ENCODE measurements at regions not wholly inside any gene's neighbourhood (a gene's known extent, or its start where the extent isn't known, plus 50 kb on each side); places are given as distances from the start of the nearest gene placed in this dataset.

DNA sequence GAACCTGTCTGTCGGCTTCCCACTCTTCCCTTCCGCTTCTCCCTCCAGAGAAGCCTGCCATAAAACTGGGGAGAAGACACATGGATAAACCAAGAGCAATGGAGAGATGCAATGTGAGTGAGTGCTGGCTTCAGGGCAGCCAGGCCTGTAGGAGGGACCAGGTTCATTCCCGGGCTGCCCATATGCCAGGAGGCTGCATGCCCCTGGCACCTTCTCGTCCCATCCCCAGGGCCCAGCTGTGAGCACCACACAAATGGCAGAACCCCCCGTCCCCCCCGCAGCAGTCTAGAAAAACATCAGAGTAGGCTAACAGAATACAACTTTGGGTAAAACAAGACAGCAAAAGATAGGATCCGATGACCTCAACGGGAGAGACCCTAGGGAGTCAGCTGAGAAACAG lies 341.3 kb upstream of the SHH start:
- no peak for DNase-seq (ENCODE audit: low spot score)

DNA sequence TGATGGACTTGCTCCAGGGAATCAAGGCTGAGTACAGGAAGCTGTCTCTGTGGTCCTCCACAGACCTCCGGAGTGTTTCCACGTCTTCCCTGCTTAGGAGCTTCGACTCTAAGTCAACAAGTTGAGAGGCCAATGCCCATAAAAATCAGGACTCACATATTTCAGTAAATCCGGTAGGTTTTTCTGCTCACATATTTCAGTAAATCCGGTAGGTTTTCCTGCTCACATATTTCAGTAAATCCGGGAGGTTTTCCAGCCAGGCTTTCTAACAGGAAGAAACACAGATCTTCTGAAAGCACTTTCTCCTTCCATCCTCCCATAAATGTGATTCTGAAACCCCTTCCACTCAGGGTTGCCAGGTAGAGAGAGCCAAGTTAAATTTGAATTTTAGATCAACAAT lies 340.1 kb upstream of the SHH start:
- no peak for DNase-seq (ENCODE audit: low spot score)

DNA sequence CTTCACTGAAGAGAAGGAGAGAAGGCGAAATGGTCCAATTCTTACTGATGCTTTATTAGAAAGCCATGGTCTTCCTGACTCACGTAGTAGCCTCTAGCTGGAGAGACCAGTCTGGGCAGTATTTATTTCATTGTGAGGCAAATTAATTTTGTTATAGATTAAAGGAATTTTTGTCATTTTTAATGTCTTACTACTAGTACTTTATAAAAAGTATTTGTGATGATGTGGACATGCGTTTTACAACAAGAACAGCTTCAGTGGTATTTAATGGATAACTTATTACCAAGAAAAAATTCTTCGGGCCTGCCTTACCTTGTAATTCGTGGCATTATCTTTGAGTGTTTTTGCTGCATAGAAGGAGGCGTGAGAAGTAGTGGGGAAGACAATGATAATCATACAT lies 339.4 kb upstream of the SHH start:
- no peak for DNase-seq (ENCODE audit: low spot score)

DNA sequence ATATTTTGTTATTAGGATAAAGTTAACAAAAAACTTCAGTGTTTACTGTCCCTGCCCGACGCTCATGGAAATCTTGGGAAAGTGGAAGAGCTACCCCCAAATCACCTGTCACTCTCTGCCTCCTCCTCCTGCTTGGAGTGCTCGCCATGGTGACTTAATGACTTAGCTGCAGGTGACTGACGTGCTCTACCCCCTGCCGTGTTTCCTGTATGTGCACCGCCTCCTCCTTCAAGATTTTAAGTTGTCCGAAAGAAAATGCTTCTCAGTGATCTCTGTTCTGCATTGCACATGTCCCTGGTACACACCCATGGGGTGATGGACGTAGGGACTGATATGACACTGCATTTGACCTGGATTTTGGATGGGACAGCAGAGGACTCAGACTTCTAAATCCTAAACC lies 338.8 kb upstream of the SHH start:
- DNase-seq (ENCODE audit: low spot score): no peak

DNA sequence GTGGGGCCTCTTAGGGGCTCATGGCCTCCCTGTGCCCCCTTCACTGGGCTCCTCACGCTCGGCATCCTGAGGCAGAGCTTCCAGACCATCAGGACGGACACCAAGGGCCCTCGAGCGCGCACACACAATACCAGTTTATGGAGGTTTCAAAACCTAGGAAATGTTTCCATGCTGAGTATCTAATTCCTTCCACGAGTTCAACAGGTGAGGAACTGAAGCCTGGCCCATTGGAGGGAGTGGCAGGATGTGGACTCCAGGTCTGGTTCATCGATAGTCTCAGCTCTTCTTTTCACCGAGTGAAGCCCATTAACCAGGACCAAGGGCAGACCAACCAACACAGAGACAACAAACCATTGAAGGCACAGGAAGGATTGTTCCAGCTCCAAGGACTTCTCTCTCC lies 336.7 kb upstream of the SHH start:
- no peak for DNase-seq (ENCODE audit: low spot score)

DNA sequence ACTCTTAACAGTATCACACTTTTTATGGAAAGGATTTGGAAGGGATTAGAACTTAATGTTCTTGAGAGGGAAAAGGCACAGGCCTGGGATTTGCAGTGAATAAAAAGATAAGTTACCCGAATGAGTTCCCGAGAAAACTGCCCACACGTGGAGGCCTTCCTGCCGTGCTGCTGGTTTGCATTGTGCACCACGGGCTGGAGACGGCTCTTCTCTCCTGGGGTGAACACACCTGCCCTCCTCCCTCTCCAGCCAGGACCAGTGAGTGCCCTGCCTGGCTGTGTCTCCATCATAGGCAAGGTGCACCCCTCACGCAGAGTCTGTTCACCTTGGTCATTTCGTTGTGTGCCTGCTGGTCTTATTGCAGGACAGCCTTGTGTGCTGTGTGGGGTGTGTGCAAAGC lies 336.3 kb upstream of the SHH start:
- no peak for DNase-seq (ENCODE audit: low spot score)

DNA sequence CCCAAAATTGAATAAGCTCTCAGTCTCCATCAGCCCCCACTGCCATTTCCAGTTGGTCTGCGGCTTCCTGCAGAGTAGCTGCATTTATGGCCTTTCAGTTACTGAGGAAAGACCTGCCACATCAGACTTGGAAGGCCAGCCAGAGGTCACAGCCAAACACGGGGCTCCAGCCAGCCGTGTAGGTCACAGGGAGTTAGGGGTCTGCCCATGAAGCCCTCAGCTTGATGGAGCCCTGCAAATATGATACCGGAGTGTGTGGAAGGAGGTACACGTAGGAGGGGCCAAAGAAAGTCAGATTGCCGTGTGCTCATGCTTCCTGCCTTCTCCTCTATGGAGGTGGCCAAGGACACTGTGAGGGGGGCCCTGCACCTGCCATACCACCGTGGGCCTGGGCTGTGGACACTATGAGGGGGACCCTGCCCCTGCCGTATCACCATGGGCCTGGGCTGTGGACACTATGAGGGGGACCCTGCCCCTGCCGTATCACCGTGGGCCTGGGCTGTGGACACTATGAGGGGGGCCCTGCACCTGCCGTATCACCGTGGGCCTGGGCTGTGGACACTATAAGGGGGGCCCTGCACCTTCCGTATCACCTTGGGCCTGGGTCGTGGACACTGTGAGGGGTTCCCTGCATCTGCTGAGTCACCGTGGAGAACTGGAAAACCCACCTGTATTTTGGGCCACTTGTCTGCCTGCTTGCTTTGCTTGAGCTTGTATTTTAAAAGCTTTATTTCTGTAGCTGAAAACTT lies 335.7 kb upstream of the SHH start:
- DNase-seq (ENCODE audit: low spot score): no peak

DNA sequence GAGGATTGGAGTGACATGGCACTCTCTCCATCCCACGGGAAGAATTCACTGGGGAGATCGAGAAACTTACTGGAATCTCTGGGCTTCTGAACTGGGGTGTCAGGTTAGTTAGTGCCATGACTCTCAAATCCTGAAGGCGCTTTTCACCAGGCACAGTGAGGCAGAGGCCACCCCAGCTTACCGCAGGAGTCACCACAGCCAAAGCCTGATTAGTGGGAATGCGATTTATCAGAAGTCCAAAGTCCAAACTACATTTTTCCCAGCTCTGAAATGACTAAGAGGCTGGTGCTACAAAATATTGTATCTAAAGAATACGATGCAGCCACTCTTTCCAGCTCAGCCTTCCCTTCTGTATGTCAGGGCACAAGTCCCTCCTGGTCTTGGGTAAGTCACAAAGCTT lies 334.8 kb upstream of the SHH start:
- no peak for DNase-seq (ENCODE audit: low spot score)

DNA sequence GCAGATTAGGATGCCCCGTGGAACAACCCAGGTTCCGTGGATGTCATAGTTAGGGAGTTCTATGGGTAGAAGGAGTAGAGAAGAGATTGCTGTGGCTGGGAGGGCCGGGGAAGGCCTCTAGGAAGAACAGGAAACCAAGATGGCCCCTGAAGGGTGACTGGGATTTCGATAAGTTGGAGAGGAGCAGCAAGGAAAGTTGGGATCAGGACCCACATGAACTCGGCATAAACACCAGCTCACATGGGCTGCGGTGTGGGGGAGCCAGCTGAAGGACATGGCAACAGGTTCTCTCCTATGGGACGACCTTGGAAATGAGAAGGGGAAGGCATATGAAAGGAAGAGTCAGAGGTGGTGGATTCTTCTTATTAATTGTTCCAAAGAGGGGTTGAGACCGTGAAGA lies 333.7 kb upstream of the SHH start:
- DNase-seq (ENCODE audit: low spot score): no peak

DNA sequence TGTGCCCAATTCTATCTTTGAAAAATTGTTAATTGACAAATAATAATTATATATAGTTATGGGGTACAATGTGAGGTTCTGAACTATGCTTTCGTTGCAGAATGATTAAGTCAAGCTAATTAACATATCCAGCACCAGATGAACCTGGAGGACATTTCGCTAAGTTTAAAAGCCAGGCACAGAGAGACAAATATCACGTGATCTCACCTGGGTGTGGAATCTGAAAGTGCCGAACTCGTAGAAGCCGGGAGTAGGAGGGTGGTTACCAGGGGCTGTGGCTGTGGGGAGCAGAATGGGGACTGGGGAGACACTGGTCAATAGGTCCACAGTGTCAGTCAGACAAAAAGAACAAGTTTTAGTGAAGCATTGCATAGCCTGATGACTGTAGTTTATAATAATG lies 332.9 kb upstream of the SHH start:
- DNase-seq (ENCODE audit: low spot score): no peak

DNA sequence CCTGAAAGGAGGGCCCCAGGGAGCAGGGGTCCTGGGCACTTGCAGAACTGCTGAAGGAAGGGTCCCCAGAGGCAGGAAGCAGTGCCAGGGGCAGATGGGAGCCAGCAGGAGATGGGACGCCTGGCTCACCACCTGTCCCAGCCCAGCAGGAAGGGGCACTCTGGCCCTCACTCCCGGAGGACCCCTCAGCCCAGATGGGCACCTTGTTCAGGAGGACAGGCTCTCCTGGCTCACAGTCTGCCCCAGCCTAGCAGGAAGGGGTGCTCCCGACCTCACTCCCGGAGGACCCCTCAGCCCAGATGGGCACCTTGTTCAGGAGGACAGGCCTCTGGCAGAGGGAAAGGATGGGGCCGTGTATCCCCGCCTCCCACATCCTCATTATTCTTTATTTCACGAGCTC lies 331.4 kb upstream of the SHH start:
- DNase-seq (ENCODE audit: low spot score): no peak

DNA sequence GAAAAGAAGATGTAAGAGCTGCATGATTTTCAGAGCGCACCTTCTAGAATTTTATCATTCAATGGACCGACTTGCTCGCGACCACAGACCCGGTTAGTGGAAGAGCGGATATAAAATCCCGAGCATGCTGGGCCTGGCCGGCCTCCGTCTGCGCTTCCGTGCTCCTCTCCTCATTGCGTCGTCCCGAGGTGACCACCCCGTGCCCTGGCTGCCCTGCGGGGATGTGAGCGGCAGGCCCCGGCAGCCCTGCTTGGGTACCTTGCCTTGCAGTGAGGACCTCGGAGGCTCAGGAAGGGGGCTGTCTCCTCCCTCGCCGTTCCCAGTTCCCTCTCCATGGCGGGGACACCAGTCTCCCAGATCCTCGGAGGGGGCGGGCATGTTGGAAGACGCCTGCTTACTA lies 330.9 kb upstream of the SHH start:
- DNase-seq (ENCODE audit: low spot score): no peak

DNA sequence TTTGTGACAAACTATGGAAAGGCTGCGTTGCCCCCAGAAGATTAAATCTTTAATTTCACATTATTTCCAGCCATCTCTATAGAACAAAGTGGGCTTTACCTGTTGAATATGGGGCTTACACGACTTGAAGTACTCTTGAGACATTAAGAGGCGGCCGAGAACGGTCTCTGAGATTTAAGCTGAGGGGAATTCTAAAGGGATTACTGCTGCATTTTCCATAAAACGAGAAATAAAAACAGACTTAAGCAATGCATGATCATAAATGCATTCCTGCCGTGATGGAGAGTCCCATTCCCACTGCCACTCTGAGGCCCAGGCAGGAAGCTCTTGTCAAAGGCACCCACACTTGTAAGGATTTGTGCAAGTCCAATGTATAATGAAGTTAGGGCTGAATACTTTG lies 329.7 kb upstream of the SHH start:
- DNase-seq (ENCODE audit: low spot score): no peak

DNA sequence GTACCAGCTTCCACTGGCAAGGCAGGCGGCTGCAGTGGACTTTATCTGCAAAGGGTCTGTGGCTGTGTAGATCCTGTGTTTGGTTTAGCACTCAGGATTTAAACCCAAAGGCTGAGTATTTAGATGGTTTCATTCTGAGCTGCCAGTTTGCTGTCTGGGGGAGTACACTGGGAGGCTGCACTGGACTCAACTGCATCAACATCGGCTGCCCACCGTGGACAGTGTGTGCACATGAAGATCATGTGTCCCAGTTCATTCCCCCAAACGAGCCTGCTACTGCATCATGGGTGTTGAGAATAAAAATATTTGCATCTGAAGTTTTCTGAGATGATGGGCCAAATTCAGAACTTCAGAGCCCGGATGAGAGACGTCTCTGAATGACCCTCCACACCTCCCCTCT lies 328.6 kb upstream of the SHH start:
- DNase-seq (ENCODE audit: low spot score): no peak

DNA sequence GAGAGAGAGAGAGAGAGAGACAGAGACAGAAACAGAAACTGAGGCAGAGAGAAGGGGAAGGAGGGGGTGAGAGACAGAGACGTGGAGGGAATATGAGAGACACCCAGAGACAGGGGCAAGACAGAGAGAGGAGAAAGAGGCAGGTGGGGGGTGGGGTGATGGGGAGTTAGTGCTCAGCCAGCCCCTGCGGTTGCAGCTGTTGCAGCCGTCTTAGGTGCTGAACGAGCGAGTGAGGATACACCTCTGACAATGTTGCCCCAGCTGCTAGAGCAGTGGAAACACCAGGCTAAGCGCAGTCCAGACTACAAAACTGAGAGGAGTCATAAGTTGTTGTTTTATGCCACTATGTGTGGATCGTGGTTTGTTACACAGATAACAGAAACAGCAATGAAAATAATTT lies 328.2 kb upstream of the SHH start:
- DNase-seq (ENCODE audit: low spot score): no peak

DNA sequence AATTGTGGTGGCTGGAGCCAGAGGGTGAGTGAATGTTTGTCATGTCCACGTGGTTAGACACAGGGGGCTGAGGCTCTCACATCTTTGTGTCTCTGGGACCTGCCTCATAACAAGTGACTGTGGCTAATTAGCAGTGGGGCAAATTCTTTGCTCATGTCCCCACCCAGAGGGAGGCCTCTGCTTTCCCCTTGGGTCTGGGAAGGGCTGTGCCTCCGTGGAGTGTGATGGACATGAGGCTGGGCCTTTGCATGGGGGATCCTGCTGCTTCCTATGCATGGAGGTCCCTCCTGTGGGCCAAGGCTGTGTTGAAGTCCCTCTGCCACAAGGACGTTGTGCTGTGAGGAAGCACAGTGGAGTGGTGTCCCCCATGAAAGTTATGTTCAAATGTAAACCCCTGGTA lies 327.4 kb upstream of the SHH start:
- no peak for DNase-seq (ENCODE audit: low spot score)

DNA sequence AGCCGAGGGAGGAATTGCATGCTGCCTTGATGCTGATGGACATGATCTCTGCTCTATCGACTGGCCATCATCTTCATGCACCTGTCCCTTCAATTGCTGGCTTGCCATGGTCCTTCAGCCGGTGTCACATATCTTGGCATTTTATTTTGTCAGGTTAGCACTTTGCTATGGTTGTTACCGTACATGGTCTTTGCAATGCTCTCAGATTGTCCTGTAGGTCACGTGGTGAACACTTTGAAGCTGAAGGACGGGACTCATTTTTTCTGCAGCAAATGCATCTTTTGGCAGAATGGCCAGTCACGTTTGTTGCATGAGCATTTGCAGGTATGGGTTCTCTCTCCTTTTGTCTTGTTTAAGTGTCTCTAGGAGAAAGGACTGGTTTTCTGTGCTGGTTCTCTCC lies 326.8 kb upstream of the SHH start:
- DNase-seq (ENCODE audit: low spot score): no peak

DNA sequence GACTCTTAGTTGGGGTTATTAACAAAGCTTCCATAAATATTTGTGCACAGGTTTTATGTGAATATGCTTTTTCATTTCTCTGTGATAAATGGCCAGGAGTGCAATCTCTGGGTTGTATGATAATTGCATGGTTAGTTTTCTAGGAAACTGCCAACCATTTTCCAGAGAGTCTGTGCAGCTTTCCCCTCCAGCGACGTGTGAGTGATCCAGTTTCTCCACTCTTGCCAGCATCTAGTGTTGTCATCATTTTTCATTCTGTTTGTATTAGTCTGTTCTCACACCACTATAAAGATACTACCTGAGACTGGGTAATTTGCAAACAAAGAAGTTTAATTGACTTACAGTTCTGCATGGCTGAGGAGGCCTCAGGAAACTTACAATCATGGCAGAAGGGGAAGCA lies 319.6 kb upstream of the SHH start:
- DNase-seq (ENCODE audit: low spot score): no peak

DNA sequence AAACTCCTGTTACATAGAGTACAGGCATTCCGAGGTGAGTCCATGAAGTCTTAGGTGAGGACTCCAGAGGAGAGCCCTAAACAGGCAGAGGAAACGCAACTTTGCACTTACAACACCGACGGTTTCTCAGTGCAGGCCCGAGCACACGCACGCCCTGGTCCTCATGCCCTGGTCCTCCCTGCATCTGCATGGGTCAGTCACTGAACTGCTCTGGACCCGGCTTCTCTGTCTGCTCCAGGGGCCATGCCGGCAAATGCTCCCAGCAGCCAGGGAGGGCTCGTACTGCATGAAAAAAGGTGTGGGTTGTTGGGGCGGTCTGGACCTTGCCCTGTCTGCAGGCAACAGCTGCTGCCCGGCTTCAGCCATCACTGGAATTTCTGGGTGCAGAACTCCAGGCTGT lies 317.3 kb upstream of the SHH start:
- DNase-seq (ENCODE audit: low spot score): no peak

DNA sequence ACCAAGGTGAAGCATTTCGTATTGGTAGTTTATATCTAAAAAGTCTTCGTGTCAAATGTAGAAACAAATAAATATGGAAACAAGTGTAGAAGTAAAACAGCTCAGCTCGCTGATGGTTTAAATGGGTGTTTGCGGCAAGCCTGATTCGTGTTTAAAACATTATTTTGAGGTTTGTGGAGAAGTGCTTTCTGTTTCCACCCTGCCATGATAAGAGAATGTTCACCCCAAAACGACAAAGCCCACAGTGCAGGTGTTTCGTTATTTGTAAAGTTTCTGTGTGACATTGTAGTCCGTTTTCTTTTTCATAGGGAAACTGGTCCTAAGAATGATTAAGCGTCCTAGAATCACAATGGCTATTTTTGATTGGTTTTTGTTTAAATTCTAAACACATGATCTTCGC lies 316.2 kb upstream of the SHH start:
- no peak for DNase-seq (ENCODE audit: low spot score)

DNA sequence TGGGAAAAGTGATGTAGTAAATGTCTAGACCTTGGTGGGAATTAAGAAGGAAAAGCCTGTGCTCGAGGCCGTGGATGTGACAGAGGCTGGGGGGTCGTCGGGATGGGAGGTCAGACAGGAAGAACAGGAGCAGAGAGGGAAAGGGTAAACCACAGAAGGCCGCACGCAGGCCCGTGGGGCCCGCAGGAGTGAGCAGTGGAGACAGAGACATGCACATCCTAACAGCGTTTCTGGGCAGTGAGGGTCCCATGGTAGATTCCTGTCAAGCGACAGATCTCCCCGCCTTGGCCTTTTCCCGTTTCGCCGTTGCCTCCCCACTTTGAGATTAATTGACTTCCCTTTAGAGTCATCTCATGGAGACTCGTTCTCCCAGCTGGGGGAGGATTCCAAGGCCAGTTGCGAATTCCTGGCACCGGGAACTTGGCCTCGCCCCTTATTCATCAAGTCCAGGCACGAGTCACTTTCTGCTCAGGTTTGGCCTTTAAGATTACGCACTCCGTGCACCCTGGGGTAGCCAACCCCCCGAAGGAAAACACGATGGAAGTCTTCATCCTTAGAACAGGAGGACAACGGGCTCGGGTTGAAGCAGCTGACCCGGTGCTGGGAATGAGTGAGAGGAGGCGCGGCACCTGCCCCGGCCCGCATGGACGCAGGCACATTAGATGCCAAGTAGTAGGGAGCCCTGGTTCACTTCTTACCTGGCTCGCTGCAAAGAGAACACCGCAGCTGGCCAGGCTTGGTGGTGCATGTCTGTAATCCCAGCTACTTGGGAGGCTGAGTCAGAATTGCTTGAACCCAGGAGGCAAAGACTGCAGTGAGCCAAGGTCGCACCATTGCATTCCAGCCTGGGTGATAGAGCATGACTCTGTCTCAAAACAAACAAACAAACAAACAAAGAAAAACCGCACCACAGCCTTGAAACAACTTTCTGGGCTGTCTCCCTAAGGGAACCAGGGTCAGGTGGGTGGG lies 315.2 kb upstream of the SHH start:
- no peak for DNase-seq (ENCODE audit: low spot score)

DNA sequence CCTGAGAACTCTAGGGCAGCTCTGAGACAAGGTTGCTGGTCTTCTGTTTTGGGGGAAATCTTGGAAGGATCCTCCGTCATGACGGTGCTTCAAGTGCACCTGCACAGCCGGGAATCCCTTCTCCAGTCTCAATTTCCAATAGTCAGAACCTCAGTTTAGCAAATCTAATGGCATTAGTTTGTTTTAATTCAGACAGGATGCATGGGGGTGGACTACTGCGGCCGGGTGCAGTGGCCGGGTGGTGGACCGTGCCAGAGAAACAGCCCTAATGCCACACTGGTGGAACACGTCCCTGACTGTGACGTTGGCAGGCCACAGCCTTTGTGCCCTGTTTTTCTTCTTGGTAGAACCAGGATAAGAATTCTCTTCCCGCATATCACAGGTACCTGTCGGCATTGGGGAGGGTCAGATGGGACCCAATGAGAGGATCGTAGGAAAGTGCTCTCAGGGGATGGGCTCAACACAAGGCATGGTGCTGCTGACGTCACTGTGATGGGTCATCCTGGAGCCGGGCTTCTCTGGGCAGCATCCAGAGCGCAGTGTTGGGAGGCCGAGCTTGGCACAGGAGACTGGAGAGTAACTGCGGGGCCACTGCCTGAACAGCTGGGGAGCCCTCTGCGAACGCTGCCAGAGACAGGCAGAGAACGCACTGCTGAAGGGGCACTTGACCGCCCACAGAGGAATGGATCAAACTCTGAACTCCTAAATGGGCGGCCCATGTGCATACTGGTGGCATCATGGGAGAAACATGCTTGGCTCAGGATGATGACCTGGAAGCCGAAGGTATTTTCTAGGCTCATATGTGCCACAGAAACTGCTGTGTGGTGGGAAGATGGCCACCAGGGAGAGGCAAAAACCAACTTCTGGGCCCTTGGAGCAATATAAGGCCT lies 313.8 kb upstream of the SHH start:
- DNase-seq (ENCODE audit: low spot score): no peak

DNA sequence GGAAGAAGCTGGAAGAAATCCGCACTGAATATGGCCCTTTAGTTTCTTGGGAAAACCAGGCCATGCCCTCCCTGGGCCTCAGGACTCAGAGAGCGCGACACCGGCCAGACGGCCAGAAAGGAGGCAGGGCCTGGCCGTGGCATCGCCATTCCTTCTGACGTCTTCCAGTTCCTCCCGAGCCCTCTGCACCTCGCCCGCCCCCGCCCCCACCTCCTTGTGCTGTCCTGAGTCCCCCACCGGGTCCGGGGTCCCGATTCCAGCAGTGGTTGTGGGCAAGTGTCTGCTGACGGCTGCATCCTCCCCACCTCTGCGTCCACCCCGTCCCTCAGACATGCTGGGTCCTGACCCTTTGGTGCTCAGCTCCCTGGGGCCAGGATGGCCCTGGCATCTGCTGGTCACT lies 312.1 kb upstream of the SHH start:
- DNase-seq (ENCODE audit: low spot score): no peak

All from pons (tissue), 1 donor.